ENCODE measurements at regions not wholly inside any gene's neighbourhood (a gene's known extent, or its start where the extent isn't known, plus 50 kb on each side); places are given as distances from the start of the nearest gene placed in this dataset.

GRCh38 chr10:25661632-25662031 is 272.4 kb upstream of the MYO3A start:
- TF ChIP-seq CTCF (conservative IDR thresholded peaks at IDR 0.05; ENCODE audit: low read depth, low read length) (no peak), EZH2 (IDR thresholded peaks at IDR 0.05; ENCODE audit: low read length, unreplicated experiment) (no peak), EZH2phosphoT487 (IDR thresholded peaks at IDR 0.05; ENCODE audit: borderline replicate concordance, low read length) (no peak)

Measured in PC-3 (cell line).